GM19035 (cell line): ENCODE measurements at regions not wholly inside any gene's neighbourhood (a gene's known extent, or its start where the extent isn't known, plus 50 kb on each side); places are given as distances from the start of the nearest gene placed in this dataset.
"Not testable (repeated sequence)": the region's sequence is repeated elsewhere in the genome, so short reads cannot be mapped to it uniquely, and the experiment has no call there.

Experiments
- ATAC-seq: cut with Tn5 transposase; IDR thresholded peaks from one replicate; pipeline ENCODE4 v1.9.1; 2021; ENCODE audit not compliant: unreplicated experiment

- ATAC-seq = no peak
Measured at GRCh38 chr7:121623130-121623872, 227.2 kb upstream of the FAM3C start.

DNA sequence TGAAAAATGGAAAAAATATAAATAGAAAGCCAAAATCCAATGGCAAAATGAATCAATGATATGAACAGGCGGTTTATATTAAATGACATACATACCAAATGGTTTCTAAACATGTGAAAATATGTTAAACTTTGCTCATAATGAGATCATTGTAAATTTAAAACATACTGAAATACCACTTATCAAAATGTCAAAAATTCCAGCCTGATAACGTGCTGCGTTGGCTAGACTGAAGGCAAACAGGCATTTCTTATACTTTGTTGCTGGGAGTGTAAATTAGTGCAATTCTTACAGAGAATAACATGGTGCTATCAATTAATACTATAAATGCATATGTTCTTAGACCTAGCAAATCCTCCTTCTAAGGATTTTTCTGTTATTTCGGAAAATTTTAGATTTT, 225.8 kb upstream of the FAM3C start:
- ATAC-seq = no peak

DNA sequence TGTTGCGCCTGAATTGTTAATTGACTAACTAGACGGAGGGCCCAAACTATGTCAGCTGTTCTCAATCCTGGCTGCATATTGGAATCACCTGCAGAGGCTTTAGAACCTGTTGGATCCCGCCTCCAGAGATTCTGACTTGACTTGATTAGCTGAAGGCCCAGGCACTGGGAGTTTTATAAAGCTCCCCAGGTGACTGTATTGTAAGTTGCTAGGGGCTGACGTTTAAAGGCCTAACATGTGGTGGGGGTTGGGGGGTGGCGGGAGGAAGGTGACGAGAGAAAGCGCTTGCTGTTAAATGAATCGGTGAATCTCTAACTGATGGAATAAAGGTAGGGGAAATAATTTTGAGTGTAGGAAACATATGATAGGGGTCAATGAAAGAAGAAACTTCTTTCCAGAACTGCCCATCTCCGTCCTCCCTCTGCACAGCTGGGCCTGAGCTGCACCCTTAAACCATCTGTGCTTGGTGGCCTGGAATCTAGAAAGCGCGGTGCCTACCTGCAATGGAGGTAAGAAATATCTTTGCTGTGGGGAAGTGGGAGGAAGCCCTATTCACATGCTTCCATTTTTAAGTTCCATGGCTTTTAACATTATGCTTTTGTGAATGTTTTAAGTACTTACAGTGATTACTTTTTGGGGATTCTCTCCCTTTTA, 225.0 kb upstream of the FAM3C start:
- no peak for ATAC-seq

DNA sequence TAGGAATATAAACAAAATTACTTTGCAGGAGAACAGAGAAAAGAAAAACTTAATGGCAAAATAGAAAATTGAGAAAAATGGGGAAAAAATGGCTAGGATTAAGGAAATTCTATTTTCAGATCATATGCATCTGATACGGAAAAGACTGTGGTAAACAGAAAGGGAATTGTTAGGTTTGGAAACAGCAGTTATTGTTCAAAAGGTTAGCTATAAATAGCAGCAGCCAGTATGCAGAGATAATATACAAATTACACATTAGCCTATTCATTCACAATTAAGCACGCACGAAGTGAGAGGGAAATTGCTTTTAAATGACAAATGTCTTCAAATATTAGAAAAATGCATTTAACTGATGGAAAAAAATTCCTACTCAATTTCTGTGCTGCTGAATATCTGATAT, 224.1 kb upstream of the FAM3C start:
- ATAC-seq = no peak

GRCh38 chr7:121618182-121618581, 222.1 kb upstream of the FAM3C start:
- no peak for ATAC-seq

DNA sequence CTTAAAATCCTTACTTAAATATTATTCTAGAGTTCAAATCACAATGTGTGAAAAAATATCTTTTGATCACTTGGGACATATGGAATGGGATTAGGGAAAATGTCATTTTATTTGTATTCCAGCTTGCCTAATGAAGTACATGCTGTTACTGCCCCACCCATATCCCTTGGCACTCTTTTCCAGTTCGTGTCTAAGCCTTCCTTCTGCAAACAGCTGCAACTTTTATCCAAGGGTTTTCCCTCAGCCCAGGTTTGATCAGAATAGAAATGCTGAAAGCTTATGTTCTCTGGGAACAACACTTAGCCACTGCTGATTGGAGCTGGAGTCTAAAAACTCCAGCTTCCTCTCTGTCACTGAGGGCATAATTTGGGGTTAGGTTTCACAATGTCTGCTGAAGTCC, 214.1 kb upstream of the FAM3C start:
- ATAC-seq = no peak

DNA sequence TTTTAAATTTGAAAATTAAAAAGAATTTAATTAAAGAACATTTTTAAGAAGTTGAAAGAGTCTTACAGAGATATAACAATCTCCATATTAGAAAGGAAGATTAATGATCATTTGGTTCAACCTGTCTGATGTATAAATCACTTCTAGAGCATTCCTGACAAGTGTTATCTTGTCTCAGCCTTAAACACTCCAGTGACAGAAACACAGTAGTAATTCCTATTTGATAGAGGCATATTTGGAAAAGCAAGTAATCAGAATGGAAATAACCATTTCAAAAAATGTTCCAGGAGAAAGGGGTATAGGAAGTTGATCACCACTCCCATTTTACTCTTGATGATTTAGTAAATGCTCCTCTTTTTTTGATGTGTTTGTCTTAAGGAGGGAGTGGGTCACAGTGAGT, 213.1 kb upstream of the FAM3C start:
- ATAC-seq = no peak

DNA sequence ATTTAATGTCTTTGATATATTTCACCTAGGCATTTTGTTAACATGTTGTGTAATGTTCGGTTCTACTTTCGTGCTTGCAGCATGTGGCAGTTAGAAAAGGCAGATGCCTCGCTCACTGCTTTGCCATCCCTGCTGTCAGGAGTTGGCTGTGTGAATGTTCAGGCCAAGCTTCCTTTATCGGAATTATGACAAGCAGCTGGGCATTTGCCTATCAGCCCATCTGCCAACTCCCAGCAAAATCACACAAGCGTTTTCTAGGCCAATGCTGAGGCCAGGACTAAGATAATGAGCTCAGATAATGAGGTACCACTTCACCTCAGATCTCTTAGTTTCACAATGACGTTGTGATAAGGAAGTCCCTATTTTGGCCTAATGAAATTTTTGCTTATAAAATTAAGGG, 212.7 kb upstream of the FAM3C start:
- ATAC-seq = no peak

GRCh38 chr7:121608183-121608582, 212.1 kb upstream of the FAM3C start:
- not testable (repeated sequence) for ATAC-seq

DNA sequence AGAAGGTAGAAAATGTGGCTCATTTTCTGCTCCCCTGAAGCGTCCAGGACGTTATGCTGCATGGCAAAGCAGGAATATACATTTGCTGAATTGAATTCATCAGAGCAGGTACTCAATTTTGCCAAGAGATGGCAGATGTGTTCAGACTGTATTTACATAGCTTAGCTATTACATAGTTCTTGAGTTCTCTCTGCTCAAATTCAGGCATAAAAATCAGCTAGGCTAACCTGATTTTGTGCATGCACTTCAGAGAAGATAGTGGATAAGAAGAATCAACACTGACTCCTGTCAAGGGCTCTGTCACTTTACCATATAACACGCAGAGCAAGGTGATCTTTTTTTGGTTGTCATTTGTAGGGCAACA, 209.2 kb upstream of the FAM3C start:
- no peak for ATAC-seq

- no peak for ATAC-seq
Measured at GRCh38 chr7:121604627-121605316, 208.7 kb upstream of the FAM3C start.

- ATAC-seq = no peak
Measured at GRCh38 chr7:121603886-121604285, 207.8 kb upstream of the FAM3C start.

DNA sequence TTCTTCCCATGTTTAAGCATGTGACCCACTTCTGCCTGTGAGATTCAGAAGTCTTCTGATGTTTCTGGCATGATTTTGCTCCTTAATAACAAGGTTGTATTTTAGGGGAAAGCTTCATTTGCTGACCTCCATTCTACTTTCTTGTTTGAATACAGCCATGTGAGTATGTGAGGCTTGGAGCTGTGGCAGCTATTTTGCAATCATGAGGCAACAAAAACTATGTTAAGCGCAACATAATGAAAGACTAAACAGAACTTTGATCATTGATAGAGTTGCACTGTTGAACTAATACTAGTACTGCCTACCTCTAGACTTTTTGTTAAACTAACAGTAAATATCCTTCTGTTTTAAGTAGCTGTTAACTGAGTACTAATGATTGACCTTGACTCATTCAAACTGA, 203.8 kb upstream of the FAM3C start:
- no peak for ATAC-seq

GRCh38 chr7:121595758-121596696, 199.9 kb upstream of the FAM3C start:
- no peak for ATAC-seq

- ATAC-seq = no peak
Measured at GRCh38 chr7:121591926-121592325, 195.8 kb upstream of the FAM3C start.

DNA sequence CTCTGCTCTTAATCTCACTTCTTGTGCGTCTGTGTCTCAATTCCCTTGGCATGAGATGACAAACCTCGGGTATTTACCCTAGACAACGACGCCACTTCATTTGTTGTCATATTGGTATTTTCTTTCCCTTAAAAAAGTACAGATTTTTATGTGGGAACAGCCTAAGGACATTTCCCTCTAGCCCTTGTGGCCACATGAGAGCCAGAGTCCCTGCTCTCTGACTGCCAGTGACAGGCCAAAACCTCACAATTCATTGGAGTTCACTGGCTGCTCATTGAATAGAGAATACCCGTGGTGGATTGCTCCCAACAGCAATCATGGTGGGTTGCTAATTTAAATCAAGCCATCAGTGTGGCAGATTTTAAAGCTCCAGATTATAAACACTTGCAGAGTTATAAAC, 191.3 kb upstream of the FAM3C start:
- no peak for ATAC-seq

DNA sequence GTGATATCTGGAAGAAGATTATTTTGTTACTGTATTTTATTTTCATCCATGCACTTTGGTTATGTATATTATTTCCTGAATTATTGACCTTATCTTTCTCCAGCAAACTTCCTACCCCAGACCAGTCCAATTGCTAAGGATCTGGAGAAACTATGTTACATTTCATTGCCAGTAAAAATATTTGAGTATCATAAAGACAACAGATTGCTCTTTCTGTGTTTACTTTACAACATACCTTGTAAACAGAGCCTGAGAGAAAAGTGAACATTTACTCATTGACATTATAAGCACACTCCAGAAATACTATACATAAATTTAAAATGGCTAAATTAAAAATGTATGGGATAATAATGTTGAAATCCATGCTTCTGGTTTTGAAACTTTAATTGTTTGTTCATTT, 186.2 kb upstream of the FAM3C start:
- no peak for ATAC-seq

GRCh38 chr7:121579639-121580038, 183.5 kb upstream of the FAM3C start:
- ATAC-seq = no peak

GRCh38 chr7:121578669-121579068, 182.6 kb upstream of the FAM3C start:
- ATAC-seq = no peak

DNA sequence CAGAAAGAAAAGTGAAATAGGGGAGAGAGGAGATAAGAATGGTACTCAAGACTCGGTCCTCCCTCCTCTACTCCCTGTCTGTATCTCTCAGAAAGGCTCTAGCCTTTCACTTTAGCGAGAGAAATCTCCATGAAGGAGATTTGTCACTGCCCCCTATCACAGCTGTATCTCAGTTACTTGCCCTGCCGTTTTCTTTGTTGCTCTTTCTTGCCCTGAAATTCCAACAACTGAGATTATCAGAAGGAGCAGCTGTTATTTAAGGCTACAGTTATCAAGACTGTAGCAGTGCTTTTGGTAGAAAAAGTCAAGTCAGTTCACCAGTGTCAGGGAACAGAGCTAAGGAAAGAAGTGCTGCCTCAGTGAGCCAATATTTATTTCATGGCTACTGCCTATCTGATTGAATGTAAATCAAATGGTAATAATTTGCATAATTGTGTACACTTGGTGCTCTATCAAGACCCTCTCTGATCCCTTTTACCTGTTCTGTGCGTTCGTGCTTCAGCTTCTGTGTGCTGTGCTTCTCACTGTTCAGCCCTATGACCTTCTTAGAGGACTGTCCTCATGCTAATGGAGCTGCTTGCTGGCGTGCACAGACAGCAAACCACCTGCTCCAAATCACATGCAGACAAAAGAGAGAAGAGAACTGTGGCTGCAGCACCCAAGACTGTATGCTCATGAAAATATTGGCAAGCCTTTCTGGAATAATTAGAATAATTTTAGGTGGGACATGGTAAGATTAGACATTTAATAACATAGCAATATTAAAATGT, 180.2 kb upstream of the FAM3C start:
- no peak for ATAC-seq
